HG02943 (cell line): ENCODE measurements at regions not wholly inside any gene's neighbourhood (a gene's known extent, or its start where the extent isn't known, plus 50 kb on each side); places are given as distances from the start of the nearest gene placed in this dataset.
"Not testable (repeated sequence)": the region's sequence is repeated elsewhere in the genome, so short reads cannot be mapped to it uniquely, and the experiment has no call there.

Source experiments
- ATAC-seq: cut with Tn5 transposase; IDR thresholded peaks from one replicate; pipeline ENCODE4 v1.9.1; 2021; ENCODE audit warnings: mild to moderate bottlenecking, low read depth, moderate library complexity; ENCODE audit not compliant: unreplicated experiment

DNA sequence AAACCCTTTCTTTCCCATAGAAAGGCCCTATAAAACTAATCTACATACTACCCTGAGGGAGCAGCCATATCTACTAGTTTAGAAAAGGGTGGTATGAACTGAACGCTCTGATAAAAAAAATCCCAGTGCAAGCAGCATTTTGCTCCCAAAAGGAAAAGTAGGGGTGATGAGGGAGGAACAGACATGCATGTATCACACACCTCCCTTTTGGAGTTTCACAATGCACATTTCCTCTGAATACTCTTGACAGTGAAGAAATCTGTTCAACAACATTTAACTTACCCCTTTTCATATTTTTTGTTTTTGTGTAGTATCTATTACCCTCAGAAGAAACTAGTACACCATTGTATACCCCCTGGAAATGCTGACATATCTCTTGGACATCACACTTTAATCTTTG lies 411.4 kb downstream of the MAT2B start:
- ATAC-seq = no peak

DNA sequence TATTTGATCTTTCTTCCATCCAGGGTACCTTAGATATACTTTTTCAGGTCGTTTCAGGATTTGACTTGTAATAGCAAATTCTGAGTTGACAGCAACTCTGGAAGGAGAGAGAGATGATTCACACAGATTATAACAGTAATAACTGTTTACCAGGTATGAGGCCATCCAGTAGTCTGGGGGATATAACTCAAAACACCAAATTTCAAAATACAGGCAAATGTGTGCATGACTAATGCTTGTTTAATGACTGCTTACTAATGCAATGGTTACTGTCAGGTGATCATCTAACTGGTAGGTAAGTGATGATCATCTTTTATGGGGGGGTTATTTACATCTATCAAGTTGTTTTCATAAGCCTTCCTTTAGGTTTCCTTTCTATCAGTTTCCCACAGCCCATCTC lies 412.3 kb downstream of the MAT2B start:
- ATAC-seq = no peak

DNA sequence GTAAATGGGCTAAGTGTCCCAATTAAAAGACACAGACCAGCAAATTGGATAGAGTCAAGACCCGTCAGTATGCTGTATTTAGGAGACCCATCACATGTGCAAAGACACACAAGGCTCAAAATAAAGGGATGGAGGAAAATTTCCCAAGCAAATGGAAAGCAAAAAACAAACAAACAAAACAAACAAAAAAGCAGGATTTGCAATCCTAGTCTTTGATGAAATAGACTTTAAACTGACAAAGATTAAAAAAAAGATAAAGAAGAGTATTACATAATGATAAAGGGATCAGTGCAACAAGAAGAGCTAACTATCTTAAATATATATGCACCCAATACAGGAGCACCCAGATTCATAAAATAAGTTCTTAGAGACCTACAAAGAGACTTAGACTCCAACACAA lies 429.6 kb downstream of the MAT2B start:
- ATAC-seq = not testable (repeated sequence)

DNA sequence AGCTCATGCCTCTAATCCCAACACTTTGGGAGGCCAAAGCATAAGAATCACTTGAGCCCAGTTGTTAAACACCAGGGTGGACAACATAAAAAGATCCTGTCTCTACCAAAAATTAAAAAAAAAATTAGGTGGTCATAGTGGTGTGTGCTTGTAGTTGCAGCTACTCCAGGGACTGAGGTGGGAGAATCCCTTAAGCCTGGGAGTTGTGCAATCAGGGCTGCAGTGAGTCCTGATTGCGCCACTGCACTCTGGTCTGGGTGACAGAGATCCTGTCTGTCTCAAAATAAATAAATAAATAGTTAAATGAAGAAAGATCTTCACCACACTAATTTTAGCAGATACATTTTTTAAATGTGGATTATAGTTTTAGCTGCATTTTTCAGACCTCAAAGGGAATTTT lies 433.2 kb downstream of the MAT2B start:
- no peak for ATAC-seq

DNA sequence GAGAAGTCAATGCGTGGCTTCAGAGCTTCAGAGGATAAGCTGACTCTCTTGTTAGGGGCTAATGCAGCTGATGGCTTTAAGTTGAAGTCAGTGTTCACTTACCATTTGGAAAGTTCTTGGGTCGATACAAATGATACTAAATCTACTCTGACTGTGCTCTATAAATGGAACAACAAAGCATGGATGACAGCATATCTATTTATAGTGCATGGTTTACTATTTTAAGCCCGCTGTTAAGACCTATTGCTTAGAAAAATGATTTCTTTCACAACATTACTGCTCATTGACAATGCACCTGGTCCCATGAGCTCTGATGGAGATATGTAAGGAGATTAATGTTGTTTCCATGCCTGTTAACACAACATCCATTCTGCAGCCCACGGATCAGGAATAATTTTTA lies 435.7 kb downstream of the MAT2B start:
- no peak for ATAC-seq

DNA sequence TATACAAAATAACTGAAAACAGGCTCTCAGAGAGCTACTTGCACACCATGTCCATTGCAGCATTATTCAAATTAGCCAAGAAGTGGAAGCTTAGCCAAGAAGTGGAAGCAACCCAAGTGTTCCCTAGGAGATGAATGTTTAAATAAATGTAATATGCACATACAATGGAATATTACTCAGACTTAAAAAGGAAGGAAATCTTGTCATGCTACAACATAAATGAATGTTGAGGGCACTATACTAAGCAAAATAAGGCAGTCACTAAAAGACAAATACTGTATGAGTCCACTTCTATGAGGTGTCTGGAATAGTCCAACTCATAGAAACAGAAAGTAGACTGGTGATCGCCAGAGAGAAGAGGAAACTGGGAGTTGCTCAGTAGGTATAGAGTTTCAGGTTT lies 438.1 kb downstream of the MAT2B start:
- no peak for ATAC-seq

DNA sequence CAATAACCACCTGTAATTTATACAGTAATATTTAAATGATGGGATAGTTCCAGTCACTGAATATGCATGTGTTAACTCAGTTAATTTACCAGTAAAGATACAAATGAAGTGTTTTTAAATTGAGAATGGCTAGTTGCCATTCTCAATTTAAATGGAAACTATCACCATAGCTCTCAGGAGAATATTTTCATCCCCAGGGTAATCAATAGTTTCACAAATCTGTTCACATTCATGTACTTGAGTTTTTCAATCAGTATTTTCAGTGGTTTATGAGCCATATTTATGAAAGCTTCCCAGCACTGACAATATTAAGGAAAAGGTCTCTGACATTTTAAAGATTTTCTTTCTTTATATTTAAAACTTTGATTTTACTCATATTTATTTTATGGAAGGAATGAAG lies 439.3 kb downstream of the MAT2B start:
- no peak for ATAC-seq

DNA sequence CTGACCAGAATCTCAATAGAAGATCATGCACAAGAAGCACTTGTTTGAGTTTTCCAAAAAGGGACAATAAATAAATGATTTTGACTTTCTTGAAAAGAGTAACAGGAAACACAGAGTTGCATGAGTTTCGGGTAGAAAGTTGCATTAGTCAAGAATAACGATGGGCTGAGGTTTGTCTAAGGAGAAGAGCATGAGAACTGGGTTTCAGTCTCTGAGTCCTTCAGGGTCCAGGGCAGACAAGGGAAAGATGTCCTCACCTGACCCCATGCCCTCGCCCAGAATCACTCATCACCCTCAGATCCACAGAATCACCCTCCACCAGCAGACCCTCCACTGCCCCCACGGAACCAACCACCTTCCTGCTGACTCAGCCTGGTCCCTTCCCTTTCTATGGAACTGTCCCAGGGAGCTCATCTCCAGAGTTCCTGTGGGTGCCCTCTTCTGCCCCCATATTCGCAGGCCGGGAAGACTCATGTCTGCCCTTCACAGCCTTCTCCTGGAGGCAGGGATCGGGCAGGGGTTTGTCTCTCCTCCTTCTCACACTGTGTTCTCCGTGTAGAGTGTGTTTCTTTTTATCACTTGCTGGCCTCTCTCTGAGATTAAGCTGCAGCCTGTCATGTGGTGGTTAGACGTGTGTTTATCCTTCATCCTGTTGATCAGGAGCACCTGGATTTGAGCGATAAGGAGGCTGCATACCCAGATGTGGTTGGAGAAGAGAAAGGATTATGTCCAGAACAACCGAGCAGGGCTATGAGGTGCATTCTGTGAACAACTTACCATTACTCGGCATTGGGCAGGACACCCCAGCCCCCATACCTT lies 442.6 kb downstream of the MAT2B start:
- no peak for ATAC-seq

DNA sequence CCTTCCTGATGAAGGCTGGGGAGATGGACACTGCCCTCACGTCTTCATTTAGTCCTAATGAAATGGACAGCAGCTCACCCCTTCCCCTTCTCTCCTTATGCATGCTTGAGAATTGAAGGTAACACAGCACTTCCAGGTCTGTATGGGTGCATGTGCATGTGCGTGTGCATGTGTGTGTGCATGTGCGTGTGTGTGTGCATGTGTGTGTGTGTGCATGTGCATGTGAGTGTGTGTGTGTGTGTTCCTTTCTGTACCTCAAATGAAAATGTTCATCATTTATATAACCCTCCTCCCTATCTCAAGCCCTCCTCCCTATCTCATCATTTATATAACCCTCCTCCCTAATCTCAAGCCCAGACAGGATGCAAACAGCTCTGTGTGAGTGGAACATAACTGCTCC lies 444.8 kb downstream of the MAT2B start:
- no peak for ATAC-seq

DNA sequence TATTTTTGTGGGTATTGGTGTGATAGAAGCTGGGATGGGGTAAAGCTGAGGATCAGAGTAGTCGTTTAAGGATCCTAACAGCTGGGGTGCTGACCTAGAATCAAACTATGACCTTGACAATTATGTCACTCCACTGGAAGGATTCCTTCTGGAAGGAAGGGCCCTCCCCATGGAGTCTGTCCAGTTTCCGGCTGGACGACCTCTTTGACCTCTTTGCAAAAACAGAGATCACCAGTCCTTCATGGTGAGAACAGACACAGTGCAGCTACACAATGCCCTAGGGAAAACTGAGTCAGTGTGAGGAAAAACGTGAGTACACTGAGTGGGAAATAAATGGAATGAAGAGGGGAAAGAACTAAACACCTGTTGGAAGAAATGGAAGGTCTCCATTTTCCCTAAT lies 445.6 kb downstream of the MAT2B start:
- ATAC-seq = no peak

DNA sequence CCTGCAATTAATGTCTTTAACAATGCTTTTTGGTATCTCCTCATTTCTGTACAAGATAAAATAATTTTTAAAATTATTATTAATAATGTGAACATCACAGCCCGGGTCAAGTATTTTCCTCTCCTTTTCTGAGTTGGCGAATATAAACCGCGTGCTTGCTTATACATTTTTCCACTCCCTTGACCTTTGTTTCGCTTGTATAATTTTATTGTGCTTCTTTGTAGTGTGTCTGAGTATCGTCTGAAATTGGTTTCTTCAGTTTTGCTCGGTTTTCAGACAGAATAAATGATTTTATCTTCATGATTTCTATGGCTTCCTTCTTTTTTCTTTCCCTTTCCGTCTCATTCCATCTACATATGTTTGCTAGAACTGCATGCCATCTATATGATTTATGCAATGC lies 448.5 kb downstream of the MAT2B start:
- ATAC-seq = no peak

DNA sequence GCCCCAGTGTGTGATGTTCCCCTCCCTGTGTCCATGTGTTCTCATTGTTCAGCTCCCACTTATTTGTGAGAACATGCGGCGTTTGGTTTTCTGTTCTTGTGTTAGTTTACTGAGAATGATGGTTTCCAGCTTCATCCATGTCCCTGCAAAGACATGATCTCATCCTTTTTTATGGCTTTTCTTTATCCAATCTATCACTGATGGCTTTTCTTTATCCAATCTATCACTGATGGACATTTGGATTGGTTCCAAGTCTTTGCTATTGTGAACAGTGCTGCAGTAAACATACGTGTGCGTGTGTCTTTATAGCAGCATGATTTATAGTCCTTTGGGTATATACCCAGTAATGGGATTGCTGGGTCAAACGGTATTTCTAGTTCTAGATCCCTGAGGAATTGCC lies 455.8 kb downstream of the MAT2B start:
- ATAC-seq = not testable (repeated sequence)

DNA sequence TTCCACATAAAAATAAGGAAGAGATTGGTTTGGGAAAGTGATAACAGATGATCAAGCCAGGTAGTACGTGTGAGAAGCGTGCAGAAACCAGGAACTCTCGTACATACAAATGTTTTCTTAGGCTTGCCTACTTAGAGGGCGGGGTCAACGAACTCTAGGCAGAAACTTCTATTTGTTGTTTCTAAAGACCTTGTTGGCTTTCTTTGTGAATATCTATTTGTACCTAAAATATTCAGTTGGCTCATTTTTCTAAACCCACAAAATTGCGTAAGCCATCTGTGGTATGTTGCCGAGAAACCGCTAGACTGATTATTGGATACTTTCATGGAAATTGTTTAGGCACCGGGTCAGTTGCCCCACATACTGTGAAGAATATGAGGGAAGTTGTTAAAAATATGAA lies 458.5 kb downstream of the MAT2B start:
- no peak for ATAC-seq

DNA sequence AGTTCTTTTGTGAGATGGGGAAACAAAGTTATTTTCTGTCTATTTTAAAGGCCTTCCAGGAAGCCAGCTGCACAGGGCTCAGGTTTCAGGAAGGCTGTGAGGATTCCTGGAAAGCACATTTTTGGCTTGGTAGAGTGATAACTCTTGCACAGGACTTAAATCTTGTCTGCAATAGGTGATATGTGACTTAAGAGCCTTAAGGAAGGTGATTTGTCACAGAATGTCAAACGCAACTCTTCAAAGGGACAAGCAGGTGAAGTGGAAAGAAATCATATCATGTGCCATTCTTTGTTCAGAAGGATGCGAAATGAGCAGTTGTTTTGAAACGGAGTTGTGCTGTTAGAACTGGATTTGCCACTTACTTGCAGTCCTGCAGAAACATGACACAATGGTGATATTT lies 459.3 kb downstream of the MAT2B start:
- ATAC-seq = no peak

DNA sequence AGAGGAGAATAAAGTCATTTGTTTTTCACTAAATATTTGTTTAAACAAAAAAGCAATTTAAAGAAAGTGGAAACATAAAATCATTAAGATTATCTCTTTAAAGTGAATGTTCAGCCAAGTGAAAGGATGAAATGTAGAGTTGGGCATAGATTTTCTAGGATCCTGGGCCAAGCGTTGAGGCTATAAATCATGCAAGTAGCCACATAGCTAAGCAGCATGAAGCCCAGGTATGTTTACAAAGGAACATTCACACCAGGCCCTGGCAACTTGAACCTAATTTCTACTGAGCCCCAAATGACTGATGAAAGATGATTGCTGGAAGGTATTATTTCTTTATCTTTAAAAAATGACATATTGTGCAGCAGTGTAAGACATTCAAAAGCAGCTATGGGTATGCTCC lies 461.8 kb downstream of the MAT2B start:
- ATAC-seq = no peak

DNA sequence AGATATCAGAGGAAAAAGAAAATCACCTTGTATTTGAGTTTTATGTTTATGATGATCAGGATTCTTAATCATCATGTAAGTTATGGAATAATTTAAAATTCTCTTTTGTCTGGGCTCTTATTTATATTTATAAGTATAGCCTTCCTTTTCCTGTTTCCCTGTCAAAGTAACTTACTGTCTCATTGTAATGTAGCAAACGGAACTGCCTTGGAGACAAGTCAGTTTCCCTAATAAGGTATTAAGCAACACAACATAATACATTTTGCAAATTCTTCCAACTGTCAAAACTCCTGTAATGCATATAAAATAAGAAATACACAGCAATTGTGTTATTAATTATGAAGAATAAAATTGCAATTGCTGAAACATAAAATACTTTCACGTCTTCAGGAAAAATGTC lies 463.2 kb downstream of the MAT2B start:
- no peak for ATAC-seq

DNA sequence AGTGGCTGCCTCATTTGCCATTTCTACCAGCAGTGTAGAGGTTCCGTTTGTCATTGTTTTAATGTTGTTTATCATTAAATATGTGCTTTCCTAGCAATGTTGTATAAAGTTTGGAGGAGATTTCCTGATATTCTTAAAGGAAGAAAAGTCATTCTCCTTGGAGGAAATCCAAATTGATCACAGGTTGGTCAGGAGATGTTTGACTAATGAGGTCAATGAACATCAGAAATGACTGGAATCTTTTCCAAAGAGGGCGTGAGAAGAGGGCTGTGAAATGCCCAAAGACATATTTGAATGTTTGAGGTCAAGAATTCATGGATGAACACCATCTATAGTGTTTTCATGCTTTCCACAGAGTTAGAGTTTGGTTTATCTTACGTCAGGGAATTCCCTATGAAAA lies 471.3 kb downstream of the MAT2B start:
- no peak for ATAC-seq

DNA sequence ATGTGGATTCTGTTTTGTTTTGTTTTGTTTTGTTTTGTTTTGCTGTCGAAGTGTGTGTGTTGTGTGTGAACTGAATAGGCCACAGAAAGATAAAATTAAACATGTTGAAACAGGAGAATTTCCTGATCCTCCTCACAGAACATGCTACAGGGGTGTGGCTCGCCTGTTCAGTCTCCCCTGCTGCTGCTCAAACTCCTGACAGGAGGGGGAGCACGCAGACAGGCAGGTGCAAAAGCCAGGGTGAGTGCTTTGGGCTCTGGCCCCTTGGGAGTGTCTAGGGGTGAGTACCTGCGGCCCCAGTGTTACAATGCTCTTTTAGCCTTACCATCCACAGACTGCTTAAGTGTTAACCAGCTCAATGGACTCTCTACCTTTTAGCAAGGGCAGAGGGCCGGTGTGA lies 473.5 kb downstream of the MAT2B start:
- no peak for ATAC-seq

DNA sequence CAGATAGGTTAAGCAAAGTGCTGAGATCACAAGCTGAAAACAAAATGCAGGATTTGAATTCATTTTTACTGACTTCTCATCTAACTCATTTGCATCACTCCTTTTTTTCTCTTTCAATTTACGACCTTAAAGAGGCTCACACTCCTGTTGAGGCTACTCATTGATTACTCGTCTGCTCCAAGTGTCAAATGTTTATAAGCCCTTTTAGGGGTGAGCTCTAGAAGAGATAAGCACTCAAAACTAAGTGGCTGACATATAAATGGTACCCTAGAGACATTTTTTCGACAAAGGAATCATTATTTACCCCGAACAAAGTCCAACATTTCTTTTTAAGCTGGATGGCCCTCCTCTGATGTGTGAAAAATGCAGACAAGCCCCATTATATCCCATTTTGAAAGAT lies 483.1 kb downstream of the MAT2B start:
- ATAC-seq = no peak

DNA sequence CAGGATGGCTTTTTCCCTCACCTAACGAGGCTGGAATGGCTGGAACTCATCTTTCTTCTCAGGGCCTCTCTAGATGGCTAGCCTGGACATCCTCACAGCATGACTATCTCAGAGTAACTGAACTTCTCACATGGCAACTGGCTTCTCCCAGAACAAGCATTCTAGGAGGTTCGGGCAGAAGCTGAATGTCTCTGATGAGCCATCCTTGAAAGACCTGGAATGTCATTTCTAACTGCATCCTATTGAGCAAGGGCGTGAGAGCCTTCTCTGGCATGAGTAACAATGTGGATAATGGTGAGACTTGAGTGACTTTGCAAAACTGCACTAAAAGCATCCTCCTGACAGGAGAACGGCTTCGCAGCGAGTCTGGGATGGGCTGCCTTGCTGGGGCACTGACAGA lies 487.7 kb downstream of the MAT2B start:
- no peak for ATAC-seq

DNA sequence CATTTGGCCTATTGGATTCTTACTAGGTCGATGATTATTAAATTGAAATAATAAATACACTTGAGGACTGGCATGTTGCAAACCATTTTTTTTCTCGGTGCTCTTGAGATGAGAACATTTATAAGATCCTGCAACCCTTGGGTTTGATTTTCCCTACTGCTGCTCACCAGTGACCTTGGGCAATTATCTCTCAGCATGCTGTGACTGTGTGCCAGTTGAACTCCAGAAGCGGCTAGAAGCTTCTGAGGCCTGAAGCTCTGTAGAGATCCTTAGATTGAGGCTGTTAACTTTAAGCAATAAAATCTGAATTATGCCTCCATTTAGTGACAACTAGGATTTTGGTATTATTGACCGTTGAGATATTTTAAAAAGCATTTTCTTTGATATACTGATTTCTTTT lies 489.8 kb downstream of the MAT2B start:
- ATAC-seq = no peak

DNA sequence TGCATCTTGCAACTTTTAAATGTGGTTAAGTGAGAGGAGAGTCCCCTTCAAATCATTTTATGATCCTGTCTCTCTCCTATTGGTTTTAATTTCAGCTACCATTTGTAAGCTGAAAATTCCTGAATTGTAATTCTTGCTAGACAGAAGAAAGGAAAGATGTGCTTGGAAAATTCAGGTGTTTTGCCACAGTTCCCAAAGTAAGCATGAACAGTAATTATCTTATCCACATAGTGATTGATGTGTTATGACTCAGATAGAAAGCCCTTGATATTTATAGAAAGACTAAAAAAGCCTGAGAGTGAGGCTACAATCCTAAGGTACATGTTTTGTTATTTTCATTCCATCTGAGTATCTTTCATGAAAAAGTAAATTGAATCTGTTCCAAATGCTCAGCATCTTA lies 492.5 kb downstream of the MAT2B start:
- ATAC-seq = no peak

DNA sequence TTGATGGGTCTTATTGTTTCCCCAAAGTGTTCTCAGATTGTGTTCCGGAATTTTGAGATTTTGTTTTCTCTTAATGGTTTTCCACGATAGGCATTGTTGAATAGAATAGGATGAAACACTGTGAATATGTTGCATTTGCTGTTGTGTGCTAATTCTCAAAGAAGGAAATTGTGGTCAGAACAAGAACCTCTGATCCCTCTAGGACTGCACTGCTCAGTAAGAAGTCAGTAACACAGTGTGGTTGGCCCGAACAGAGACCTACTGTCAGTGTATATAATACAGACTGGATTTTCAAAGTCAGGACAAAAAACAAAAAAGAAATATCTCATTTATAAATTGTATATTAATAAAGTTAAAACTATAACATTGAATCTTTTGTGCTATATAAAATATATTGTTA lies 494.8 kb downstream of the MAT2B start:
- no peak for ATAC-seq
